H54 (cell line): ENCODE measurements at regions not wholly inside any gene's neighbourhood (a gene's known extent, or its start where the extent isn't known, plus 50 kb on each side); places are given as distances from the start of the nearest gene placed in this dataset.
"Not testable (repeated sequence)": the region's sequence is repeated elsewhere in the genome, so short reads cannot be mapped to it uniquely, and the experiment has no call there.

Experiments
- DNase-seq: peaks from one replicate; pipeline ENCODE4 v3.0.0; 2011; ENCODE audit warnings: low spot score, mixed read lengths; ENCODE audit not compliant: insufficient read length
- FAIRE-seq: peaks from 3 replicates; lab custom pipeline; 2011; peaks lifted over from hg19 to GRCh38; lab: Jason Lieb, UNC
- POLR2A ChIP-seq: IDR thresholded peaks from 2 replicates; pipeline ENCODE4 v1.6.1; 2011; ENCODE audit warnings: low read depth, mild to moderate bottlenecking, low read length

- FAIRE-seq (no peak), DNase-seq (no peak)
- no peak for TF ChIP-seq POLR2A
These were observed 633.7 kb downstream of the MECOM start for GRCh38 chr3:169029674-169030285.

GRCh38 chr3:169028716-169029115 lies 634.8 kb downstream of the MECOM start:
- FAIRE-seq (no peak), DNase-seq (no peak)
- no peak for TF ChIP-seq POLR2A

- FAIRE-seq (peak; percentile 98), DNase-seq (peak; percentile 13)
- no peak for TF ChIP-seq POLR2A
These were observed 636.8 kb downstream of the MECOM start for GRCh38 chr3:169026543-169027182.

GRCh38 chr3:169022457-169022856 lies 641.1 kb downstream of the MECOM start:
- FAIRE-seq (no peak), DNase-seq (no peak)
- no peak for TF ChIP-seq POLR2A

GRCh38 chr3:169020371-169020770 lies 643.1 kb downstream of the MECOM start:
- DNase-seq (no peak), FAIRE-seq (no peak)
- no peak for TF ChIP-seq POLR2A

- no peak for FAIRE-seq
- DNase-seq = no peak
- no peak for TF ChIP-seq POLR2A
These were observed 654.1 kb downstream of the MECOM start for GRCh38 chr3:169009453-169009852.

- TF ChIP-seq POLR2A = no peak
- FAIRE-seq (no peak), DNase-seq (no peak)
These were observed 654.6 kb downstream of the MECOM start for GRCh38 chr3:169008776-169009358.

GRCh38 chr3:169007145-169007544 lies 656.4 kb downstream of the MECOM start:
- DNase-seq (no peak), FAIRE-seq (no peak)
- TF ChIP-seq POLR2A = no peak

GRCh38 chr3:169006398-169006797 lies 657.1 kb downstream of the MECOM start:
- not testable (repeated sequence) for FAIRE-seq, DNase-seq

GRCh38 chr3:169002689-169003088 lies 660.8 kb downstream of the MECOM start:
- FAIRE-seq (peak; percentile 52), DNase-seq (no peak)
- no peak for TF ChIP-seq POLR2A

GRCh38 chr3:168998792-168999191 lies 664.7 kb downstream of the MECOM start:
- FAIRE-seq (no peak), DNase-seq (no peak)
- TF ChIP-seq POLR2A = no peak

GRCh38 chr3:168997488-168997887 lies 666.0 kb downstream of the MECOM start:
- DNase-seq (no peak), FAIRE-seq (no peak)
- no peak for TF ChIP-seq POLR2A

GRCh38 chr3:168996622-168997021 lies 666.9 kb downstream of the MECOM start:
- no peak for FAIRE-seq
- no peak for DNase-seq
- TF ChIP-seq POLR2A = no peak

GRCh38 chr3:168995129-168995528 lies 668.4 kb downstream of the MECOM start:
- no peak for FAIRE-seq
- no peak for TF ChIP-seq POLR2A
- no peak for DNase-seq

- FAIRE-seq (peak; percentile 27), DNase-seq (no peak)
- TF ChIP-seq POLR2A = no peak
These were observed 671.7 kb downstream of the MECOM start for GRCh38 chr3:168991803-168992202.
